OCI-LY7 (cell line): ENCODE measurements at regions not wholly inside any gene's neighbourhood (a gene's known extent, or its start where the extent isn't known, plus 50 kb on each side); places are given as distances from the start of the nearest gene placed in this dataset.

ENCODE experiments used
- CTCF ChIP-seq: fragments of 200-600 bp; sonication (generic); conservative IDR thresholded peaks from 2 replicates; pipeline ENCODE4 v1.5.1; 2014; ENCODE audit warnings: mild to moderate bottlenecking, antibody characterized with exemption, low read length, moderate library complexity, mixed read lengths
- EZH2phosphoT487 ChIP-seq: fragments of 200-600 bp; sonication (generic); IDR thresholded peaks from 2 replicates; pipeline ENCODE4 v1.6.1; 2018; ENCODE audit warnings: low read depth, borderline replicate concordance, mild to moderate bottlenecking, mixed run types, antibody characterized with exemption, low read length, moderate library complexity, mixed read lengths

- TF ChIP-seq CTCF, result no peak
- TF ChIP-seq EZH2phosphoT487, result no peak
These were observed 408.3 kb downstream of the NUP35 start for GRCh38 chr2:183532514-183532913.
